ENCODE measurements at regions not wholly inside any gene's neighbourhood (a gene's known extent, or its start where the extent isn't known, plus 50 kb on each side); places are given as distances from the start of the nearest gene placed in this dataset.

DNA sequence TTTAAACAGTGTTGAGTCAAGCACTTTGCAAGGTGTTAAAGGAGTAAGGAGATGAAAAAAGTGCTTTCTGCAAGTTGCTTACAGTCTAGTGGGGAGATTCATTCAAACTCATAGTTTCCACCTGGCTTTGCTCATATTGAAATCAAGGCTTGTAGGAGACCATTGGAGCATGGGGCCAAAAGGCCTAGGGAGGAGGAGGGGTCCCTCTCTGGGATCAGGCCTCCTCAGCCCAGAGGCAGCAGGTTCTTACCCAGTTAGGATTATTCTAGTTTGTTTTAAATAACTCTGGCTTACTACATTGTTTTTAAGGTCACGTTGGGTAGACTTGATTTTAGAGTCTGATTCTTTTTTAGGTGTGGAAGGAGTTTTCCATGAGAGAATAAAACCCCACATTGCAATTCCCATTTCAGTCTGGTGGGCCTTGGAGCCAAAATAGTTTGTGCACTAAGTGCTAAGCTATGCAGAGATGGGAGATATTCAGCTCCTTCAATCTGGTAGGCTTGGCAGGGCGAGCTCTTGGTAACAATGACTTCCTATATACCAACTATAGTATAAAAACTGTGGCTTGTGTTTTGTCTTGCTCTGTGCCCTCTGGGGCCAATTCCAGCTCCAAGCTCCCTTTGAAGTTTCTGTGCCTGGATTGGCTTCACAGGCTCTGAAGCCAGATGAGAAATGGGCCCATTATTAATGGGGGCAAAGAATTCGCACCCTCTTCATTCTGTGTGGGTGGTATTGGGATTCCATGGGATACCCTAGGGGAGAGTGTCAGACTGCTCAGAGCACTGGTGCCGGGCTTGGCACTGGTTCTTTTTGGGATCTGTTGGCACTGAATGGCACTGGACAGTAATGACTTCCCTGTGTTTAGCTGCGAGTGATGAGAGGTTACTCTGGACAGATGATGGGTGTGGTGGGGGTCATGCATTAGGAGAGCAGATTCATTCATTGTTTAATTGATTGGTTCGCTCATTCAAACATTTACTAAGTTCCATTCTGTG, 301.1 kb downstream of the MYCN start:
- TF ChIP-seq, protein P1, sequence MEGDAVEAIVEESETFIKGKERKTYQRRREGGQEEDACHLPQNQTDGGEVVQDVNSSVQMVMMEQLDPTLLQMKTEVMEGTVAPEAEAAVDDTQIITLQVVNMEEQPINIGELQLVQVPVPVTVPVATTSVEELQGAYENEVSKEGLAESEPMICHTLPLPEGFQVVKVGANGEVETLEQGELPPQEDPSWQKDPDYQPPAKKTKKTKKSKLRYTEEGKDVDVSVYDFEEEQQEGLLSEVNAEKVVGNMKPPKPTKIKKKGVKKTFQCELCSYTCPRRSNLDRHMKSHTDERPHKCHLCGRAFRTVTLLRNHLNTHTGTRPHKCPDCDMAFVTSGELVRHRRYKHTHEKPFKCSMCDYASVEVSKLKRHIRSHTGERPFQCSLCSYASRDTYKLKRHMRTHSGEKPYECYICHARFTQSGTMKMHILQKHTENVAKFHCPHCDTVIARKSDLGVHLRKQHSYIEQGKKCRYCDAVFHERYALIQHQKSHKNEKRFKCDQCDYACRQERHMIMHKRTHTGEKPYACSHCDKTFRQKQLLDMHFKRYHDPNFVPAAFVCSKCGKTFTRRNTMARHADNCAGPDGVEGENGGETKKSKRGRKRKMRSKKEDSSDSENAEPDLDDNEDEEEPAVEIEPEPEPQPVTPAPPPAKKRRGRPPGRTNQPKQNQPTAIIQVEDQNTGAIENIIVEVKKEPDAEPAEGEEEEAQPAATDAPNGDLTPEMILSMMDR (conservative IDR thresholded peaks at IDR 0.05; ENCODE audit: low read length), result no peak
- TF ChIP-seq EZH2phosphoT487 (IDR thresholded peaks at IDR 0.05; ENCODE audit: borderline replicate concordance), result no peak
- H3K4me2 ChIP-seq (ENCODE audit: low read depth, low read length, poor library complexity, severe bottlenecking), result no peak overlapping the region
- no peaks in the 10 kb centered on the region for H3K9me3 ChIP-seq (ENCODE audit: insufficient read depth, low read depth, low read length)
- H3K36me3 ChIP-seq (ENCODE audit: insufficient read depth, low read length), result no peaks in the 10 kb centered on the region
- H3K4me1 ChIP-seq (ENCODE audit: insufficient read depth, low read length, poor library complexity, severe bottlenecking), result no peaks in the 10 kb centered on the region
- no peaks in the 10 kb centered on the region for H3K79me2 ChIP-seq (ENCODE audit: insufficient read depth, low read length)
- no peaks in the 10 kb centered on the region for H4K20me1 ChIP-seq (ENCODE audit: insufficient read depth, low read length, poor library complexity, severe bottlenecking)
- no peaks in the 10 kb centered on the region for H3F3A ChIP-seq (ENCODE audit: low read depth)
- H3K27me3 ChIP-seq (ENCODE audit: insufficient read depth, low read length, poor library complexity, severe bottlenecking), result no peaks in the 10 kb centered on the region
- no peak overlapping the region for H2AFZ ChIP-seq (ENCODE audit: low read length)
- no peaks in the 10 kb centered on the region for H3K9me2 ChIP-seq (replicated peaks; ENCODE audit: low read depth, low read length)
- H3K9ac ChIP-seq (ENCODE audit: low read depth, low read length, poor library complexity, severe bottlenecking), result no peak overlapping the region
- no peak overlapping the region for H3K4me3 ChIP-seq (ENCODE audit: low read length, poor library complexity, severe bottlenecking)

DNA sequence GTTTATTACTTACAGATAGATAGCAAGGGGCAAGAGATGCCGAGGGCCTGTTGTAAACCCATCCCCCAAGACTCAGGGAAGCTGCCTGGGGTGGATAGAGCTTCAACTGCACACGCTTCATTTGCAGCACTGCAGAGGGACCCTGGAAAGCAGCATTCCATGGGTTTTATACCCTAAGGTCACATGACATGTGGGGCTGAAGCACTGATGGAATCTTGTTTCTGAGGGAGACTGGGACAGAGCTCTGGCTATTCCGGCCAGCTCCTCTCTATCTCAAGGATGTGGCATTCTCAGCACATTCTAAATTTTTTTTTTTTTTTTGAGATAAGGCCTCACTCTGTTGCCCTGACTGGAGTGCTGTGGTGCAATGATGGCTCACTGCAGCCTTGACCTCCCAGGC, 300.1 kb downstream of the MYCN start:
- Histone ChIP-seq H3K79me2 (ENCODE audit: insufficient read depth, low read length) (no peaks in the 10 kb centered on the region), H3K27me3 (ENCODE audit: insufficient read depth, low read length, poor library complexity, severe bottlenecking) (no peaks in the 10 kb centered on the region), H3K36me3 (ENCODE audit: insufficient read depth, low read length) (no peaks in the 10 kb centered on the region), H3K9me3 (ENCODE audit: insufficient read depth, low read depth, low read length) (no peaks in the 10 kb centered on the region), H3F3A (ENCODE audit: low read depth) (no peaks in the 10 kb centered on the region), H3K4me1 (ENCODE audit: insufficient read depth, low read length, poor library complexity, severe bottlenecking) (no peaks in the 10 kb centered on the region), H4K20me1 (ENCODE audit: insufficient read depth, low read length, poor library complexity, severe bottlenecking) (no peaks in the 10 kb centered on the region), H3K4me3 (ENCODE audit: low read length, poor library complexity, severe bottlenecking) (no peak overlapping the region), H3K9ac (ENCODE audit: low read depth, low read length, poor library complexity, severe bottlenecking) (no peak overlapping the region), H3K9me2 (replicated peaks; ENCODE audit: low read depth, low read length) (no peaks in the 10 kb centered on the region), H3K4me2 (ENCODE audit: low read depth, low read length, poor library complexity, severe bottlenecking) (no peak overlapping the region), H2AFZ (ENCODE audit: low read length) (no peak overlapping the region)
- TF ChIP-seq EZH2phosphoT487 (IDR thresholded peaks at IDR 0.05; ENCODE audit: borderline replicate concordance), result no peak
- TF ChIP-seq, protein P1 (conservative IDR thresholded peaks at IDR 0.05; ENCODE audit: low read length), result no peak

DNA sequence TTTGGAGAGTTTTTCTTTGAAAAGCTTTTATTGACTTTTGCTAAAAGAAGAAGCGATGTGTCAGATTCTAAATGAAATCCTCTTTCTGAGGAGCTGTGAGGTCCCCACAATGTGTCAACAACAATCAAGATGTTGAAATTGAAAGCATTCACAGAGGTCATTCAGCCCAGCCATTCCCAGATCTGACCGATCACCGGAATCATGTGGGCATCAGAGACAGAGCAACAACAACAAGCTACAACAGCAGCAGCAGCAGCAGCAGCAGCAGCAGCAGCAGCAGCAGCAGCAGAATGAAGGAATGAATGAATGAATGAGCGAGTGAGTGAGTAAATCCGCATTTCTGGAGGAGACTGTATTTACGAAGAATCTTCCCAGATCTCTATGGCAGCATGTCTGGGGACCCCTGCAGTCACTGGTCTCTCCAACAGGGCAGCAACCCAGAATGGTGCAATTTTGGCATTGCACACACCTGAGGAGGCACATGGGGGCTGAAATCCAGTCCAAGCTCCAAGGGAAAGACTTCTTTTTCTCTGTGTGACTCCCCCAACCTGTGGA, 299.0 kb downstream of the MYCN start:
- H3K4me1 ChIP-seq (ENCODE audit: insufficient read depth, low read length, poor library complexity, severe bottlenecking), result no peaks in the 10 kb centered on the region
- no peaks in the 10 kb centered on the region for H3K9me2 ChIP-seq (replicated peaks; ENCODE audit: low read depth, low read length)
- no peak for TF ChIP-seq EZH2phosphoT487 (IDR thresholded peaks at IDR 0.05; ENCODE audit: borderline replicate concordance)
- TF ChIP-seq, protein P1 (conservative IDR thresholded peaks at IDR 0.05; ENCODE audit: low read length), result no peak
- no peaks in the 10 kb centered on the region for H4K20me1 ChIP-seq (ENCODE audit: insufficient read depth, low read length, poor library complexity, severe bottlenecking)
- no peak overlapping the region for H2AFZ ChIP-seq (ENCODE audit: low read length)
- no peak overlapping the region for H3K4me2 ChIP-seq (ENCODE audit: low read depth, low read length, poor library complexity, severe bottlenecking)
- H3K9ac ChIP-seq (ENCODE audit: low read depth, low read length, poor library complexity, severe bottlenecking), result no peak overlapping the region
- H3F3A ChIP-seq (ENCODE audit: low read depth), result no peaks in the 10 kb centered on the region
- no peaks in the 10 kb centered on the region for H3K36me3 ChIP-seq (ENCODE audit: insufficient read depth, low read length)
- no peaks in the 10 kb centered on the region for H3K79me2 ChIP-seq (ENCODE audit: insufficient read depth, low read length)
- no peaks in the 10 kb centered on the region for H3K9me3 ChIP-seq (ENCODE audit: insufficient read depth, low read depth, low read length)
- H3K4me3 ChIP-seq (ENCODE audit: low read length, poor library complexity, severe bottlenecking), result no peak overlapping the region
- H3K27me3 ChIP-seq (ENCODE audit: insufficient read depth, low read length, poor library complexity, severe bottlenecking), result no peaks in the 10 kb centered on the region
